SK-N-SH (cell line): ENCODE measurements at regions not wholly inside any gene's neighbourhood (a gene's known extent, or its start where the extent isn't known, plus 50 kb on each side); places are given as distances from the start of the nearest gene placed in this dataset.
"Not testable (repeated sequence)": the region's sequence is repeated elsewhere in the genome, so short reads cannot be mapped to it uniquely, and the experiment has no call there.

Source experiments
- CTCF ChIP-seq: fragments of 200-600 bp; sonication (generic); IDR thresholded peaks from 2 replicates; pipeline ENCODE4 v1.6.1; 2017; ENCODE audit warnings: antibody characterized with exemption, mild to moderate bottlenecking, moderate library complexity
- EP300 ChIP-seq, 2 experiments: IDR thresholded peaks; 2 replicates each; pipeline versions ENCODE4 v1.4.0 to v1.6.1; 2012; ENCODE audit warnings: borderline replicate concordance in 1 of 2, low read depth in 1 of 2, low read length in 1 of 2
- EZH2phosphoT487 ChIP-seq: fragments of 200-600 bp; sonication (generic); IDR thresholded peaks from 2 replicates; pipeline ENCODE4 v1.6.1; 2017; ENCODE audit warnings: low read depth, mixed run types, mild to moderate bottlenecking, antibody characterized with exemption, moderate library complexity, borderline replicate concordance
- GABPA ChIP-seq: IDR thresholded peaks from 2 replicates; pipeline ENCODE4 v1.4.0; 2012; ENCODE audit warnings: low read depth, mild to moderate bottlenecking
- NFIC ChIP-seq: IDR thresholded peaks from 2 replicates; pipeline ENCODE4 v1.4.0; 2012; ENCODE audit warnings: borderline replicate concordance

- not testable (repeated sequence) for TF ChIP-seq EZH2phosphoT487; CTCF; GABPA; NFIC; EP300 (IDR thresholded peaks at IDR 0.05; ENCODE audit: borderline replicate concordance in 1 of 2, low read depth in 1 of 2, low read length in 1 of 2)
Observed at GRCh38 chr16:29260683-29261426, 145.7 kb downstream of the NPIPB11 start.
